HUES6 (cell line): ENCODE measurements at regions not wholly inside any gene's neighbourhood (a gene's known extent, or its start where the extent isn't known, plus 50 kb on each side); places are given as distances from the start of the nearest gene placed in this dataset.
"Not testable (repeated sequence)": the region's sequence is repeated elsewhere in the genome, so short reads cannot be mapped to it uniquely, and the experiment has no call there.

Experiments
- H3K27ac ChIP-seq: 2 replicates; pipeline ENCODE4 v1.7.0; 2013; ENCODE audit warnings: low read depth, mild to moderate bottlenecking, low read length, inconsistent platforms
- H3K27me3 ChIP-seq: 2 replicates; pipeline ENCODE4 v1.6.1; 2013; ENCODE audit warnings: low read length; ENCODE audit not compliant: control insufficient read depth, insufficient read depth
- H3K36me3 ChIP-seq: 2 replicates; pipeline ENCODE4 v1.6.1; 2013; ENCODE audit warnings: low read length; ENCODE audit not compliant: control insufficient read depth, insufficient read depth
- H3K4me1 ChIP-seq: 2 replicates; pipeline ENCODE4 v1.6.1; 2013; ENCODE audit warnings: low read length; ENCODE audit not compliant: control insufficient read depth, insufficient read depth
- H3K4me3 ChIP-seq: 2 replicates; pipeline ENCODE4 v1.5.1; 2013; ENCODE audit warnings: low read depth, low read length
- H3K9ac ChIP-seq: one replicate; pipeline ENCODE4 v1.6.1; 2013; ENCODE audit warnings: mild to moderate bottlenecking, low read length
- H3K9me3 ChIP-seq: 2 replicates; pipeline ENCODE4 v1.6.1; 2013; ENCODE audit warnings: low read depth, low read length; ENCODE audit not compliant: control insufficient read depth, insufficient read depth

- Histone ChIP-seq H3K27ac (no peak overlapping the region), H3K4me1 (no peaks in the 10 kb centered on the region), H3K27me3 (no peaks in the 10 kb centered on the region), H3K36me3 (no peaks in the 10 kb centered on the region), H3K4me3 (no peak overlapping the region), H3K9me3 (no peaks in the 10 kb centered on the region), H3K9ac (no peak overlapping the region)
Measured at GRCh38 chr5:92242170-92242569, 859.1 kb upstream of the ARRDC3 start.

GRCh38 chr5:92237896-92238295, 854.8 kb upstream of the ARRDC3 start:
- Histone ChIP-seq H3K27me3 (no peaks in the 10 kb centered on the region), H3K27ac (no peak overlapping the region)

GRCh38 chr5:92222449-92222848, 839.3 kb upstream of the ARRDC3 start:
- H3K27ac ChIP-seq, result no peak overlapping the region
- H3K36me3 ChIP-seq, result peaks cover 5% of the 10 kb centered on the region; the same call in 1 of the 2 replicates
- H3K27me3 ChIP-seq, result no peaks in the 10 kb centered on the region
- H3K9me3 ChIP-seq, result peaks cover 25% of the 10 kb centered on the region
- H3K4me1 ChIP-seq, result no peaks in the 10 kb centered on the region
- H3K4me3 ChIP-seq, result no peak overlapping the region
- H3K9ac ChIP-seq, result no peak overlapping the region

More at GRCh38 chr5:92237896-92238295, 854.8 kb upstream of the ARRDC3 start:
- no peaks in the 10 kb centered on the region for H3K4me1 ChIP-seq
- no peak overlapping the region for H3K4me3 ChIP-seq
- H3K9me3 ChIP-seq, result no peaks in the 10 kb centered on the region
- H3K36me3 ChIP-seq, result no peaks in the 10 kb centered on the region
- no peak overlapping the region for H3K9ac ChIP-seq

- not testable (repeated sequence) for H3K27me3 ChIP-seq, H3K9ac ChIP-seq, H3K36me3 ChIP-seq, H3K27ac ChIP-seq, H3K4me3 ChIP-seq, H3K4me1 ChIP-seq
- H3K9me3 ChIP-seq, result peaks cover 26% of the 10 kb centered on the region
Measured at GRCh38 chr5:92216852-92217251, 833.7 kb upstream of the ARRDC3 start.

GRCh38 chr5:92215116-92215515, 832.0 kb upstream of the ARRDC3 start:
- H3K9ac ChIP-seq, result no peak overlapping the region
- no peaks in the 10 kb centered on the region for H3K36me3 ChIP-seq
- no peak overlapping the region for H3K4me3 ChIP-seq
- H3K27me3 ChIP-seq, result no peaks in the 10 kb centered on the region
- H3K9me3 ChIP-seq, result peaks cover 27% of the 10 kb centered on the region
- H3K4me1 ChIP-seq, result no peaks in the 10 kb centered on the region
- H3K27ac ChIP-seq, result no peak overlapping the region

- H3K4me1 ChIP-seq, result no peaks in the 10 kb centered on the region
- H3K27ac ChIP-seq, result no peak overlapping the region
- no peak overlapping the region for H3K4me3 ChIP-seq
- H3K9me3 ChIP-seq, result peaks cover 14% of the 10 kb centered on the region; the same call in 1 of the 2 replicates
- H3K36me3 ChIP-seq, result no peaks in the 10 kb centered on the region
- H3K9ac ChIP-seq, result no peak overlapping the region
- H3K27me3 ChIP-seq, result no peaks in the 10 kb centered on the region
Measured at GRCh38 chr5:92208265-92208664, 825.1 kb upstream of the ARRDC3 start.

- Histone ChIP-seq H3K4me3 (no peak overlapping the region), H3K27me3 (no peaks in the 10 kb centered on the region), H3K27ac (no peak overlapping the region), H3K9me3 (peaks cover 10% of the 10 kb centered on the region; the same call in 1 of the 2 replicates), H3K9ac (no peak overlapping the region), H3K36me3 (no peaks in the 10 kb centered on the region), H3K4me1 (no peaks in the 10 kb centered on the region)
Measured at GRCh38 chr5:92207151-92207550, 824.0 kb upstream of the ARRDC3 start.

- Histone ChIP-seq H3K27ac (no peak overlapping the region), H3K9me3 (peaks cover 5% of the 10 kb centered on the region; the same call in 1 of the 2 replicates), H3K4me3 (no peak overlapping the region), H3K9ac (no peak overlapping the region), H3K27me3 (no peaks in the 10 kb centered on the region), H3K4me1 (no peaks in the 10 kb centered on the region), H3K36me3 (no peaks in the 10 kb centered on the region)
Measured at GRCh38 chr5:92206681-92207080, 823.6 kb upstream of the ARRDC3 start.

GRCh38 chr5:92199035-92199434, 815.9 kb upstream of the ARRDC3 start:
- Histone ChIP-seq H3K9ac (peak overlapping the region; percentile 74), H3K4me3 (peak overlapping the region; percentile 64)
- not testable (repeated sequence) for H3K9me3 ChIP-seq

GRCh38 chr5:92181656-92182055, 798.5 kb upstream of the ARRDC3 start:
- Histone ChIP-seq H3K9me3 (no peaks in the 10 kb centered on the region), H3K27me3 (no peaks in the 10 kb centered on the region), H3K4me1 (no peaks in the 10 kb centered on the region), H3K27ac (no peak overlapping the region), H3K36me3 (no peaks in the 10 kb centered on the region), H3K4me3 (no peak overlapping the region), H3K9ac (no peak overlapping the region)

More at GRCh38 chr5:92199035-92199434, 815.9 kb upstream of the ARRDC3 start:
- H3K27ac ChIP-seq, result peak overlapping the region; percentile 76
- H3K27me3 ChIP-seq, H3K4me1 ChIP-seq, H3K36me3 ChIP-seq: not testable (repeated sequence)

GRCh38 chr5:92180391-92180790, 797.3 kb upstream of the ARRDC3 start:
- Histone ChIP-seq H3K27ac (no peak overlapping the region), H3K4me3 (no peak overlapping the region), H3K4me1 (no peaks in the 10 kb centered on the region), H3K9ac (no peak overlapping the region), H3K36me3 (no peaks in the 10 kb centered on the region), H3K27me3 (no peaks in the 10 kb centered on the region), H3K9me3 (no peaks in the 10 kb centered on the region)

GRCh38 chr5:92179651-92180050, 796.5 kb upstream of the ARRDC3 start:
- Histone ChIP-seq H3K9ac (no peak overlapping the region), H3K36me3 (no peaks in the 10 kb centered on the region), H3K4me1 (no peaks in the 10 kb centered on the region), H3K4me3 (no peak overlapping the region), H3K27me3 (no peaks in the 10 kb centered on the region), H3K27ac (no peak overlapping the region), H3K9me3 (no peaks in the 10 kb centered on the region)
